Amniotic stem cell (primary cell): ENCODE measurements at regions not wholly inside any gene's neighbourhood (a gene's known extent, or its start where the extent isn't known, plus 50 kb on each side); places are given as distances from the start of the nearest gene placed in this dataset.

Experiments
- DNase-seq: peaks from one replicate; lab custom pipeline; 2025; lab: John Stamatoyannopoulos, UW

DNA sequence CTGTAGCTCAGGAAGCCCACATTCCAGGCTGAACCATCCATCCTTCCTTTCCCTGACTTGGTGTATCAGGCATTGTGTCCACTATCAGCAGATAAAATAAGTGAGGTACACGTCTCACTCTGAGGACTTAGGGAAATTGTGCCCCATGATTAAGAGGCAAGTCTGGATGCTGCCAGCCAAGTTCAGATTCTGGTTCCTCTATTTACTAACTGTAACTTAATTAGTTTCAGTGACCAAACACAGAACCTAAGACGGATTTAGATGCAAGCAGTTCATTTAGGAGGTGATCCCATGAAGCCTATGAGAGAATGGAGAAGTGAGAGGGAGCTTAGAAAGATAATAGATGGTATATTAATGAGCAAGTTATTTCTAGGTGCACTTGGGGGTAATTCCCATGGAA is 56.6 kb upstream of the PACRGL start:
- DNase-seq, result no peak

DNA sequence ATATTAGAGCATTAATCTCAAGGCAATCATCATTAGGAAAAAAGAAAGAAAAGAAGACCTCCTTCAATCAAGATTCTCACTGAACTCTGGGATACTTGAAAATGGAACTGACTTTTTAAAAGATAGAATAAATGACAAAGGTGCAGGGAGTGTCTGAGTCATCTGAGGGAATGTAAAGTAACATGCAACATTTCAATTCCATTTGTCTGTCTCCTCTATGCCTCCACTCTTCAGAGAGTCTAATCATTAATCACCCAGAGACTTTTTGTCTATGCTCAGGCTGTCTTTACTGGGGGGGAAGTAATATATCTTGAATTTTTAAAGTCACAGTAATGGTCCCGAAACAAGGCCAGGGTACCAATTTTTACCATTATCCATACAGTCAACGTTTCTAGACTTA is 55.0 kb upstream of the PACRGL start:
- no peak for DNase-seq

DNA sequence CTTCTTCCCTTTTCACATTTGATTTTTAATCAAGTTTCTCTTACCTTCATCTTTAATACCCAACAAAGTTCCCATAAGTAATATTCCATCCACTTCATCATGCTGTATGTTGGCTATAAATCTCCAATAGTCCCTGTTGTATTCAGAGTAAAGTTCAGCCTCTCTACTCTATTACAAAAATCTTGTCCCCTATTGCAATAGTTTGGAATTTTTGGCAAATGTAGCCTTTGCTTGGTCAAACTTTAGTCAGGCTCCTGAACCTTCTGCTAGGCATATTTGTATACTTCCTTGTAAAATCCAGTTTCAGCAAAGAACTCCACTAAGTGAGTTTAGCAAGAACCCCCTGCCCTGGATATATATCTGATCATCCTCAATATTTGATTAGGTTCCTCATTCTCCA is 54.0 kb upstream of the PACRGL start:
- DNase-seq, result no peak
